GM13976 (cell line): ENCODE measurements at regions not wholly inside any gene's neighbourhood (a gene's known extent, or its start where the extent isn't known, plus 50 kb on each side); places are given as distances from the start of the nearest gene placed in this dataset.

Source experiments
- DNase-seq: peaks from one replicate; pipeline ENCODE4 v3.0.0; 2012; ENCODE audit warnings: low spot score
- CTCF ChIP-seq: IDR thresholded peaks from 2 replicates; pipeline ENCODE4 v1.5.1; 2012; ENCODE audit warnings: borderline replicate concordance, mild to moderate bottlenecking; ENCODE audit not compliant: insufficient read depth; ENCODE audit errors: extremely low read depth, missing control alignments, control extremely low read depth
- in situ Hi-C: fragments of 300-500 bp; cut with MboI; formaldehyde crosslinking; loops from one replicate; pipeline ENCODE4 v1.12.0; 2022; ENCODE audit warnings: low sequenced_read_pairs, mixed read lengths, inconsistent platforms; ENCODE audit not compliant: unreplicated experiment

- TF ChIP-seq CTCF = no peak
- in situ Hi-C loops = no loop called here
- no peak for DNase-seq
These were observed 123.4 kb upstream of the CTNNA2 start for GRCh38 chr2:79389481-79389880.

- no peak for TF ChIP-seq CTCF
- DNase-seq = no peak
- in situ Hi-C loops = no loop called here
These were observed 124.8 kb upstream of the CTNNA2 start for GRCh38 chr2:79388024-79388423.

- no peak for DNase-seq
- TF ChIP-seq CTCF = no peak
- in situ Hi-C loops = no loop called here
These were observed 125.4 kb upstream of the CTNNA2 start for GRCh38 chr2:79387431-79387830.

GRCh38 chr2:79383681-79384080, 129.2 kb upstream of the CTNNA2 start:
- DNase-seq = no peak
- in situ Hi-C loops = no loop called here
- no peak for TF ChIP-seq CTCF

GRCh38 chr2:79375817-79376216, 137.0 kb upstream of the CTNNA2 start:
- no peak for DNase-seq
- no peak for TF ChIP-seq CTCF
- in situ Hi-C loops = no loop called here

GRCh38 chr2:79373358-79374130, 139.3 kb upstream of the CTNNA2 start:
- no peak for TF ChIP-seq CTCF
- DNase-seq = no peak
- in situ Hi-C loops = no loop called here
